Testis (tissue), 2 donors: ENCODE measurements at regions not wholly inside any gene's neighbourhood (a gene's known extent, or its start where the extent isn't known, plus 50 kb on each side); places are given as distances from the start of the nearest gene placed in this dataset.

Experiments
- DNase-seq: peaks from one replicate; pipeline ENCODE4 v3.0.0-alpha.2; 2019
- H3K27ac ChIP-seq, 2 donors: fragments of 200-600 bp; sonication (generic); one replicate each; pipeline ENCODE4 v1.5.1; 2019
- H3K27me3 ChIP-seq: fragments of 200-600 bp; sonication (generic); one replicate; pipeline ENCODE4 v1.5.1; 2019
- H3K36me3 ChIP-seq: fragments of 200-600 bp; sonication (generic); one replicate; pipeline ENCODE4 v1.5.1; 2017; ENCODE audit warnings: low read depth; ENCODE audit errors: missing control alignments
- H3K4me1 ChIP-seq: fragments of 200-600 bp; sonication (generic); one replicate; pipeline ENCODE4 v1.5.1; 2019
- H3K4me3 ChIP-seq, 2 donors: fragments of 200-600 bp; sonication (generic); one replicate each; pipeline ENCODE4 v1.5.1; 2017 to 2019
- H3K9me3 ChIP-seq: fragments of 200-600 bp; sonication (generic); one replicate; pipeline ENCODE4 v1.5.1; 2017
- CTCF ChIP-seq, 3 experiments: fragments of 450-650 bp in 2 of 3; fragments of 200-600 bp in 1 of 3; sonication (generic) in 1 of 3; IDR thresholded peaks; one replicate each; pipeline ENCODE4 v1.5.1; 2016 to 2019; ENCODE audit warnings: antibody characterized with exemption in 3 of 3, mild to moderate bottlenecking in 2 of 3, moderate library complexity in 1 of 3
- POLR2A ChIP-seq: fragments of 450-650 bp; IDR thresholded peaks from one replicate; pipeline ENCODE4 v1.6.1; 2017; ENCODE audit warnings: antibody characterized with exemption, mild to moderate bottlenecking, moderate library complexity
- WGBS, 2 donors: methylation state at CpG; one replicate each; pipeline ENCODE4 v1.1.5; 2018; 5-methylcytosine and 5-hydroxymethylcytosine counted together
- intact Hi-C: fragments of 100-400 bp; cut with DNase I; formaldehyde crosslinking; loops from one replicate; pipeline ENCODE4 v1.15.1; 2023; ENCODE audit warnings: low total_unique reads

- DNase-seq, result no peak
- Histone ChIP-seq H3K36me3 (no peaks in the 10 kb centered on the region), H3K4me3 (no peak overlapping the region), H3K27me3 (no peaks in the 10 kb centered on the region), H3K27ac (no peak overlapping the region), H3K9me3 (no peaks in the 10 kb centered on the region), H3K4me1 (no peaks in the 10 kb centered on the region)
- 96 to 98% methylated on average over 3 to 5 of the region's 5 CpGs for WGBS, 2 donors
- intact Hi-C loops, result no loop called here
- TF ChIP-seq CTCF (IDR thresholded peaks at IDR 0.05) (no peak), POLR2A (no peak)
These were observed 995.4 kb upstream of the B3GALT2 start for GRCh38 chr1:194181845-194182244.

GRCh38 chr1:194176212-194176611 is 989.8 kb upstream of the B3GALT2 start:
- Histone ChIP-seq H3K4me3 (no peak overlapping the region), H3K36me3 (no peaks in the 10 kb centered on the region), H3K27ac (no peak overlapping the region), H3K4me1 (no peaks in the 10 kb centered on the region), H3K9me3 (no peaks in the 10 kb centered on the region), H3K27me3 (no peaks in the 10 kb centered on the region)
- intact Hi-C loops, result no loop called here
- WGBS, 2 donors, result 80 to 85% methylated on average over 2 of the region's 2 CpGs
- TF ChIP-seq POLR2A (no peak), CTCF (IDR thresholded peaks at IDR 0.05) (no peak)
- DNase-seq, result no peak

- no peaks in the 10 kb centered on the region for H3K36me3 ChIP-seq
- intact Hi-C loops, result no loop called here
- H3K9me3 ChIP-seq, result no peaks in the 10 kb centered on the region
- no peak for TF ChIP-seq CTCF (IDR thresholded peaks at IDR 0.05)
- TF ChIP-seq POLR2A, result no peak
- DNase-seq, result no peak
- H3K4me1 ChIP-seq, result no peaks in the 10 kb centered on the region
- H3K27me3 ChIP-seq, result no peaks in the 10 kb centered on the region
- no peak overlapping the region for H3K27ac ChIP-seq
- no peak overlapping the region for H3K4me3 ChIP-seq
- WGBS, 2 donors, result 93 to 100% methylated on average over 1 of the region's 1 CpG
These were observed 988.8 kb upstream of the B3GALT2 start for GRCh38 chr1:194175251-194175650.

- no peaks in the 10 kb centered on the region for H3K4me1 ChIP-seq
- no peak for DNase-seq
- H3K27ac ChIP-seq, result no peak overlapping the region
- no peaks in the 10 kb centered on the region for H3K27me3 ChIP-seq
- H3K36me3 ChIP-seq, result no peaks in the 10 kb centered on the region
- intact Hi-C loops, result no loop called here
- no peak overlapping the region for H3K4me3 ChIP-seq
- TF ChIP-seq POLR2A, result no peak
- TF ChIP-seq CTCF (IDR thresholded peaks at IDR 0.05), result no peak
- H3K9me3 ChIP-seq, result no peaks in the 10 kb centered on the region
These were observed 988.1 kb upstream of the B3GALT2 start for GRCh38 chr1:194174528-194174927.

- 84 to 86% methylated on average over 5 of the region's 5 CpGs for WGBS, 2 donors
- no peak for TF ChIP-seq POLR2A
- TF ChIP-seq CTCF (IDR thresholded peaks at IDR 0.05), result no peak
- Histone ChIP-seq H3K4me3 (no peak overlapping the region), H3K4me1 (no peaks in the 10 kb centered on the region), H3K27me3 (no peaks in the 10 kb centered on the region), H3K36me3 (no peaks in the 10 kb centered on the region), H3K9me3 (no peaks in the 10 kb centered on the region), H3K27ac (no peak overlapping the region)
- intact Hi-C loops, result no loop called here
- DNase-seq, result no peak
These were observed 985.2 kb upstream of the B3GALT2 start for GRCh38 chr1:194171596-194171995.
